Mesenchymal stem cell (in vitro differentiated cells and primary cell): ENCODE measurements at regions not wholly inside any gene's neighbourhood (a gene's known extent, or its start where the extent isn't known, plus 50 kb on each side); places are given as distances from the start of the nearest gene placed in this dataset.

Source experiments
- DNase-seq: peaks from one replicate; pipeline ENCODE4 v3.0.0-alpha.2; 2013
- H2AFZ ChIP-seq: one replicate; pipeline ENCODE4 v1.6.1; 2013; ENCODE audit warnings: low read depth, mild to moderate bottlenecking, control low read depth, inconsistent platforms, low read length, moderate library complexity
- H2AK5ac ChIP-seq: 2 replicates; pipeline ENCODE4 v1.6.1; 2013; ENCODE audit warnings: low read length, moderate library complexity, mild to moderate bottlenecking, inconsistent platforms; ENCODE audit not compliant: severe bottlenecking
- H2BK120ac ChIP-seq: one replicate; pipeline ENCODE4 v1.6.1; 2013; ENCODE audit warnings: low read depth, mild to moderate bottlenecking, inconsistent platforms, low read length, moderate library complexity
- H2BK12ac ChIP-seq, 2 experiments: one replicate each; pipeline ENCODE4 v1.6.1; 2013; ENCODE audit warnings: inconsistent platforms in 2 of 2, low read length in 2 of 2, mild to moderate bottlenecking in 2 of 2, moderate library complexity in 2 of 2, control low read depth in 1 of 2
- H2BK15ac ChIP-seq: one replicate; pipeline ENCODE4 v1.6.1; 2013; ENCODE audit warnings: mild to moderate bottlenecking, low read depth, inconsistent platforms; ENCODE audit not compliant: poor library complexity, severe bottlenecking
- H2BK5ac ChIP-seq: 2 replicates; pipeline ENCODE4 v1.6.1; 2013; ENCODE audit warnings: low read depth, mild to moderate bottlenecking, low read length, control low read depth, inconsistent platforms; ENCODE audit not compliant: poor library complexity, severe bottlenecking
- H3K14ac ChIP-seq, 2 experiments: one replicate each; pipeline ENCODE4 v1.6.1; 2013; ENCODE audit warnings: inconsistent platforms in 2 of 2, low read length in 2 of 2, control low read depth in 1 of 2, mild to moderate bottlenecking in 1 of 2, moderate library complexity in 1 of 2
- H3K18ac ChIP-seq, 2 experiments: one replicate each; pipeline ENCODE4 v1.6.1; 2013; ENCODE audit warnings: inconsistent platforms in 2 of 2, low read length in 2 of 2, control low read depth in 1 of 2, low read depth in 1 of 2, mild to moderate bottlenecking in 1 of 2
- H3K23ac ChIP-seq, 2 experiments: one replicate each; pipeline ENCODE4 v1.6.1; 2013; ENCODE audit warnings: inconsistent platforms in 2 of 2, low read length in 2 of 2, mild to moderate bottlenecking in 2 of 2, moderate library complexity in 2 of 2, control low read depth in 1 of 2
- H3K27ac ChIP-seq: 2 replicates; pipeline ENCODE4 v1.5.1; 2013; ENCODE audit warnings: mild to moderate bottlenecking, moderate library complexity, low read length, control low read depth, inconsistent platforms; ENCODE audit not compliant: poor library complexity, severe bottlenecking
- H3K27me3 ChIP-seq, 2 experiments: 2 replicates each; pipeline versions ENCODE4 v1.6.1 to v1.7.0; 2013; ENCODE audit warnings: low read length in 2 of 2, mild to moderate bottlenecking in 2 of 2, moderate library complexity in 2 of 2, control low read depth in 1 of 2, inconsistent platforms in 1 of 2; ENCODE audit not compliant: control insufficient read depth in 1 of 2, insufficient read depth in 1 of 2
- H3K36me3 ChIP-seq, 2 experiments: 2 replicates each; pipeline versions ENCODE4 v1.6.1 to v1.7.0; 2013; ENCODE audit warnings: low read length in 2 of 2, control low read depth in 1 of 2, inconsistent platforms in 1 of 2, low read depth in 1 of 2, mild to moderate bottlenecking in 1 of 2; ENCODE audit not compliant: insufficient read depth in 2 of 2, control insufficient read depth in 1 of 2
- H3K4ac ChIP-seq, 2 experiments: one replicate each; pipeline ENCODE4 v1.6.1; 2013; ENCODE audit warnings: inconsistent platforms in 2 of 2, low read length in 2 of 2, mild to moderate bottlenecking in 2 of 2, moderate library complexity in 2 of 2, control low read depth in 1 of 2, low read depth in 1 of 2
- H3K4me1 ChIP-seq: 2 replicates; pipeline ENCODE4 v1.6.1; 2013; ENCODE audit warnings: low read depth, low read length, control low read depth; ENCODE audit not compliant: control insufficient read depth, insufficient read depth
- H3K4me2 ChIP-seq: 2 replicates; pipeline ENCODE4 v1.6.1; 2013; ENCODE audit warnings: low read length, mild to moderate bottlenecking, inconsistent platforms; ENCODE audit not compliant: poor library complexity, severe bottlenecking
- H3K4me3 ChIP-seq, 2 experiments: 2 replicates each; pipeline versions ENCODE4 v1.5.1 to v1.7.0; 2013; ENCODE audit warnings: low read length in 2 of 2, mild to moderate bottlenecking in 2 of 2, control low read depth in 1 of 2, low read depth in 1 of 2; ENCODE audit not compliant: insufficient read depth in 1 of 2
- H3K79me1 ChIP-seq: replicated peaks from 2 replicates; pipeline ENCODE4 v1.6.1; 2013; ENCODE audit warnings: mild to moderate bottlenecking, control low read depth, low read length, inconsistent platforms; ENCODE audit not compliant: poor library complexity, severe bottlenecking
- H3K9ac ChIP-seq: 2 replicates; pipeline ENCODE4 v1.7.0; 2013; ENCODE audit warnings: mild to moderate bottlenecking, low read length, moderate library complexity
- H3K9me3 ChIP-seq: 2 replicates; pipeline ENCODE4 v1.7.0; 2013; ENCODE audit warnings: mild to moderate bottlenecking, low read length; ENCODE audit not compliant: control insufficient read depth
- H4K8ac ChIP-seq: one replicate; pipeline ENCODE4 v1.6.1; 2013; ENCODE audit warnings: inconsistent platforms, mild to moderate bottlenecking, low read length, moderate library complexity
- H4K91ac ChIP-seq: one replicate; pipeline ENCODE4 v1.6.1; 2013; ENCODE audit warnings: mild to moderate bottlenecking, low read length, inconsistent platforms
- WGBS: methylation state at CpG from one replicate; pipeline ENCODE4 v1.1.7; 2013; ENCODE audit warnings: mixed read lengths; 5-methylcytosine and 5-hydroxymethylcytosine counted together

DNA sequence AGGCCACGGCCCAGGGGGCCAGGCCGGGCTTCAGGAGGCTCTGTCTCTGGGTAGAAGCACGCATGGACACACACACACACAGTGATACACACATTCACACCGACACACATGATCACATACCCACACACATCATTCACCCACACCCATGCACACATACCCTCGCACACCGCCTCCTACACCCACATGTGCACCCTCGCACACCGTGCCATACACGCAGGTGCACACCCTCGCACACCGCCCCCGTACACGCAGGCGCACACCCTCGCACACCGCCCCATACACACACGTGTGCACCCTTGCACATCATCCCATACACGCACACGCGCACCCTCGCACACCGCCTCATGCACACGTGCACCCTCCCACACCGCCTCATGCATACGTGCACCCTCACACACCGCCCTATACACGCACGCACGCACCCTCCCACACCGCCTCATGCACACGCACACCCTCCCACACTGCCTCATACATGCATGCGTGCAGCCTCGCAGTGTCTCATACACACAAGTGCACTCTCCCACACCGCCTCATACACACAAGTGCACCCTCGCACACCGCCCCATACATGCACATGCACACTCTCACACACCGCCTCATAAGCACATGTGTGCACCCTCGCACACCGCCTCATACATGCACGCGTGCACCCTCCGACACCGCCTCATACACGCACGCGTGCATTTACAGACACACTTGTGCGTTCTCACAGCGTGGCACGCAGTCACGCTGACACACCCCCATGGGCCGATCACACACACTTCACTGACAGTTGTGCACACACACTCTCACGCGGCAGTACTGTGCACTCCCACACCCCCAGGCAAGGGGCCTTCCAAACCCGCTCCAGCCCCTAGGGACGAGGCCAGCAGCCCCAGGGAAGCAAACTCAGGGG lies 128.1 kb downstream of the SIK1 start:
- Histone ChIP-seq H3K4me3 (no peak overlapping the region), H3K27ac (no peak overlapping the region), H3K79me1 (no peaks in the 10 kb centered on the region), H3K18ac (no peak overlapping the region), H3K9ac (no peak overlapping the region), H2BK5ac (no peak overlapping the region), H2BK12ac (no peak overlapping the region), H4K91ac (peak overlapping the region; percentile 34), H3K14ac (peak overlapping the region in 1 of 2 experiments; percentile 5), H3K23ac (no peak overlapping the region), H3K4ac (no peak overlapping the region), H2AFZ (no peak overlapping the region), H3K36me3 (no peaks in the 10 kb centered on the region), H3K27me3 (peaks cover 0 to 58% of the 10 kb centered on the region in 2 experiments), H2BK120ac (no peak overlapping the region), H2BK15ac (no peak overlapping the region), H2AK5ac (no peak overlapping the region), H4K8ac (no peak overlapping the region), H3K9me3 (peaks cover 14% of the 10 kb centered on the region), H3K4me2 (no peak overlapping the region), H3K4me1 (peaks cover 2% of the 10 kb centered on the region)
- WGBS: 95% methylated on average over 53 of the region's 55 CpGs
- DNase-seq: no peak

DNA sequence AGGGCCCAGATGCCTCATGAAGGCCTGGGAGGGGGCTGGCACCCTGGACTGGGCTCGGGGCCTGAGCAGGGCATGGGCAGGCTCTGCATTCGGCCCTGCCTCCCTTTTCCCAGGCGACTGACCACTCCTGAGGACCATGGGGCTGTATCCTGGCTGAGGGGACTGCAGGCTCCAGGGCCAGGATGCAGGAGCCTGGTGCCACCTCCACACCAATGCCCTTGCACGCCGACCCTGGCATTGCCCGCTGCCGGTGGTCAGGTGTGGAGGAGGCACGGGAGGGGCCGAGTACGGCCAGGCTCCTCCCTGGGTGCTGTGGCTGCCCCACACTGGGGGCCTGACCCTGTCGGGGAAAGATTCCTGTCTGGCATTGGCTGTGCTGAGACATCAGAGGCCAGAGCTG lies 128.9 kb downstream of the SIK1 start:
- H2AK5ac ChIP-seq: no peak overlapping the region
- no peak overlapping the region for H3K14ac ChIP-seq
- no peak overlapping the region for H2BK12ac ChIP-seq
- peaks cover 2% of the 10 kb centered on the region for H3K4me1 ChIP-seq
- H2BK15ac ChIP-seq: no peak overlapping the region
- no peak overlapping the region for H3K23ac ChIP-seq
- H3K27ac ChIP-seq: no peak overlapping the region
- H3K18ac ChIP-seq: no peak overlapping the region
- H4K8ac ChIP-seq: no peak overlapping the region
- H2AFZ ChIP-seq: no peak overlapping the region
- H3K4ac ChIP-seq: no peak overlapping the region
- H3K36me3 ChIP-seq: no peaks in the 10 kb centered on the region
- no peak overlapping the region for H3K4me2 ChIP-seq
- no peak overlapping the region for H4K91ac ChIP-seq
- peaks cover 14% of the 10 kb centered on the region for H3K9me3 ChIP-seq
- H3K9ac ChIP-seq: no peak overlapping the region
- 86% methylated on average over 11 of the region's 11 CpGs for WGBS
- peaks cover 0 to 50% of the 10 kb centered on the region in 2 experiments for H3K27me3 ChIP-seq
- no peak overlapping the region for H2BK5ac ChIP-seq
- no peak overlapping the region for H3K4me3 ChIP-seq
- no peak overlapping the region for H2BK120ac ChIP-seq
- no peak for DNase-seq
- no peaks in the 10 kb centered on the region for H3K79me1 ChIP-seq

DNA sequence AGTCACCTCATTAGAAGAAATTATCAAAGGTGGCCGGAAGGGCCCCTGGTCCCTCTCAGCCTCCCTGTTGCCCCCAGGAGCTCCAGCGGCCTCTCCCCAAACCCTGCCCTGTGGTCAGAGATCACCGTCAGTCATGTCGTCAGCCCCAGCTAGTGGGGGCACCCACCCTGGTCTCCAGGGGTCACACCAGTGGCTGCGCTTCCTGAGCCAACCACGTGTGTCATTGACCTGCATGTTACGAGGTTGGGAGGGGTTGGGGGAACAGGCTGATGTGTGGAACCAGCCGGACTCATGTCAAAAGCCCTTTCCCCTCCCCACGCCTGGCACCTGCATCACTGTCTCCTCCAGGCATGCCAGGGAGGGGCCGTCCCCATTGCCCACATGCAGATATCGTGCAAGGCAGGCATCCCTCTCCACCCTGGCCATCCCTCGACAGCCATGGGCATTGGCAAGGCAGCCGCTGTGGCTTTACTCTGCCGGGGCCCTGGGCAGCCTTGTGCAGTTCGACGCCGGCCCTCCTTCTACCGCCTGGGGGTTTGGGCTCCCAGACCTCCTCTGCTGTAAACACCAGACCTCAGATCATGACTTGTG lies 128.7 kb downstream of the CRYAA start:
- H3K4me2 ChIP-seq: no peak overlapping the region
- H2AK5ac ChIP-seq: no peak overlapping the region
- no peak overlapping the region for H3K4me3 ChIP-seq
- H2AFZ ChIP-seq: no peak overlapping the region
- no peak overlapping the region for H3K4ac ChIP-seq
- no peak overlapping the region for H3K14ac ChIP-seq
- H3K27ac ChIP-seq: no peak overlapping the region
- no peaks in the 10 kb centered on the region for H3K36me3 ChIP-seq
- peak overlapping the region; percentile 18 for H4K91ac ChIP-seq
- H3K79me1 ChIP-seq: no peaks in the 10 kb centered on the region
- no peak overlapping the region for H2BK120ac ChIP-seq
- H2BK5ac ChIP-seq: no peak overlapping the region
- no peak overlapping the region for H3K18ac ChIP-seq
- DNase-seq: no peak
- no peak overlapping the region for H3K9ac ChIP-seq
- peaks cover 14% of the 10 kb centered on the region for H3K9me3 ChIP-seq
- no peak overlapping the region for H2BK12ac ChIP-seq
- 94% methylated on average over 18 of the region's 18 CpGs for WGBS
- no peak overlapping the region for H4K8ac ChIP-seq
- no peak overlapping the region for H3K23ac ChIP-seq
- H3K27me3 ChIP-seq: peaks cover 0 to 45% of the 10 kb centered on the region in 2 experiments
- H2BK15ac ChIP-seq: no peak overlapping the region
- H3K4me1 ChIP-seq: peaks cover 2% of the 10 kb centered on the region
